SK-N-SH treated with all-trans-retinoic acid at 6 μM for 48 hours (cell line): ENCODE measurements at regions not wholly inside any gene's neighbourhood (a gene's known extent, or its start where the extent isn't known, plus 50 kb on each side); places are given as distances from the start of the nearest gene placed in this dataset.

ENCODE experiments used
- PATZ1 ChIP-seq: fragments of 250-450 bp; sonication (Bioruptor Pico); IDR thresholded peaks from 2 replicates; pipeline ENCODE4 v1.8.0; 2020; ENCODE audit warnings: mild to moderate bottlenecking, moderate library complexity, borderline replicate concordance
- RARB ChIP-seq: fragments of 250-450 bp; sonication (Bioruptor Pico); IDR thresholded peaks from 2 replicates; pipeline ENCODE4 v1.8.0; 2021; ENCODE audit warnings: mild to moderate bottlenecking, moderate library complexity

GRCh38 chrX:150062292-150063137 lies 124.2 kb upstream of the EOLA2 start:
- TF ChIP-seq RARB (CRISPR knock-in tag): no peak
- no peak for TF ChIP-seq PATZ1 (CRISPR knock-in tag)
